Endothelial cell of umbilical vein (primary cell): ENCODE measurements at regions not wholly inside any gene's neighbourhood (a gene's known extent, or its start where the extent isn't known, plus 50 kb on each side); places are given as distances from the start of the nearest gene placed in this dataset.

Experiments
- BruUV-seq: library from RNA; stranded (reverse); fragments of 400-500 nt; replicated peaks from 2 replicates; lab custom pipeline; 2021; lab: Mats Ljungman, UMichigan
- CTCF ChIA-PET: fragments of 300-600, 350-600 bp; sonication (Branson Sonifier 250); formaldehyde crosslinking; loops from one replicate; lab custom pipeline; 2021; ENCODE audit warnings: antibody characterized with exemption, inconsistent platforms; lab: Charles Lee
- POLR2A ChIA-PET: fragments of 300-600, 350-600 bp; sonication (Branson Sonifier 250); formaldehyde crosslinking; loops from one replicate; lab custom pipeline; 2021; ENCODE audit warnings: antibody characterized with exemption, inconsistent platforms; lab: Charles Lee
- DNase-seq: peaks from one replicate; pipeline ENCODE4 v3.0.0-alpha.2; 2011; ENCODE audit warnings: low read depth, low spot score
- FAIRE-seq: peaks from 2 replicates; lab custom pipeline; 2011; peaks lifted over from hg19 to GRCh38; lab: Jason Lieb, UNC
- H2AFZ ChIP-seq: 2 replicates; pipeline ENCODE4 v1.6.0; 2012; ENCODE audit warnings: low read depth, low read length, control low read depth, inconsistent platforms
- H3K27ac ChIP-seq: 2 replicates; pipeline ENCODE4 v1.5.1; 2011; ENCODE audit warnings: low read depth, mild to moderate bottlenecking, control low read depth, low read length, moderate library complexity; ENCODE audit not compliant: insufficient read depth
- H3K27me3 ChIP-seq, 2 experiments: 2 replicates each; pipeline versions ENCODE4 v1.6.0 to v1.6.1; 2011; ENCODE audit warnings: low read length in 2 of 2, mixed read lengths in 1 of 2; ENCODE audit not compliant: control insufficient read depth in 2 of 2, insufficient read depth in 2 of 2
- H3K36me3 ChIP-seq, 2 experiments: 2 replicates in 1 of 2; 3 replicates in 1 of 2; pipeline ENCODE4 v1.5.1; 2011; ENCODE audit warnings: low read length in 2 of 2, mild to moderate bottlenecking in 1 of 2, moderate library complexity in 1 of 2; ENCODE audit not compliant: control insufficient read depth in 2 of 2, insufficient read depth in 2 of 2; ENCODE audit errors: extremely low read depth in 1 of 2
- H3K4me1 ChIP-seq: 3 replicates; pipeline ENCODE4 v1.5.1; 2011; ENCODE audit warnings: mild to moderate bottlenecking, low read length; ENCODE audit not compliant: control insufficient read depth, insufficient read depth; ENCODE audit errors: extremely low read depth
- H3K4me2 ChIP-seq: 2 replicates; pipeline ENCODE4 v1.6.1; 2011; ENCODE audit warnings: low read length, control low read depth, mixed read lengths; ENCODE audit not compliant: insufficient read depth
- H3K4me3 ChIP-seq, 3 experiments: fragments of 200-600 bp in 1 of 3; sonication (generic), shearing (Covaris generic) in 1 of 3; replicated peaks in 1 of 3; 2 replicates each; pipeline ENCODE4 v1.5.1; 2011 to 2016; ENCODE audit warnings: control low read depth in 3 of 3, low read length in 3 of 3, mild to moderate bottlenecking in 2 of 3, inconsistent platforms in 1 of 3, low read depth in 1 of 3, moderate library complexity in 1 of 3; ENCODE audit not compliant: insufficient read depth in 1 of 3
- H3K79me2 ChIP-seq: 2 replicates; pipeline ENCODE4 v1.6.0; 2012; ENCODE audit warnings: low read length, inconsistent platforms; ENCODE audit not compliant: control insufficient read depth, insufficient read depth
- H3K9ac ChIP-seq: replicated peaks from 2 replicates; pipeline ENCODE3; 2011; ENCODE audit warnings: low read length, control low read depth; ENCODE audit not compliant: insufficient read depth; ENCODE audit errors: extremely low read depth
- H3K9me1 ChIP-seq: replicated peaks from 3 replicates; pipeline ENCODE4 v1.6.0; 2011; ENCODE audit warnings: mild to moderate bottlenecking, low read length; ENCODE audit not compliant: control insufficient read depth, insufficient read depth; ENCODE audit errors: extremely low read depth
- H3K9me3 ChIP-seq: replicated peaks from 2 replicates; pipeline ENCODE4 v1.5.1; 2012; ENCODE audit warnings: low read length, inconsistent platforms; ENCODE audit not compliant: control insufficient read depth, insufficient read depth
- H4K20me1 ChIP-seq: replicated peaks from 2 replicates; pipeline ENCODE3; 2011; ENCODE audit warnings: mild to moderate bottlenecking, low read length; ENCODE audit not compliant: control insufficient read depth, insufficient read depth; ENCODE audit errors: extremely low read depth
- CTCF ChIP-seq, 2 donors: IDR thresholded peaks; 1 replicate in 1 of 2; 2 replicates in 1 of 2; pipeline ENCODE4 v1.5.1; 2011; ENCODE audit warnings: low read length in 2 of 2, mild to moderate bottlenecking in 2 of 2, moderate library complexity in 2 of 2, control low read depth in 1 of 2, inconsistent platforms in 1 of 2, low read depth in 1 of 2; ENCODE audit not compliant: insufficient read depth in 1 of 2; ENCODE audit errors: extremely low read depth in 1 of 2
- EZH2 ChIP-seq: IDR thresholded peaks from 2 replicates; pipeline ENCODE4 v1.6.1; 2012; ENCODE audit warnings: borderline replicate concordance, low read depth, mild to moderate bottlenecking, moderate library complexity, low read length, inconsistent platforms; ENCODE audit not compliant: severe bottlenecking
- GATA2 ChIP-seq: IDR thresholded peaks from 2 replicates; pipeline ENCODE4 v1.7.0; 2011; ENCODE audit warnings: low read depth, mild to moderate bottlenecking, moderate library complexity, mixed read lengths, low read length; ENCODE audit not compliant: insufficient read length, insufficient read depth
- MAX ChIP-seq: IDR thresholded peaks from 2 replicates; pipeline ENCODE4 v1.6.1; 2011; ENCODE audit not compliant: insufficient read depth, insufficient read length
- MYC ChIP-seq: IDR thresholded peaks from one replicate; pipeline ENCODE4 v1.6.1; 2011; ENCODE audit warnings: mild to moderate bottlenecking, low read depth, low read length
- POLR2A ChIP-seq: IDR thresholded peaks from 2 replicates; pipeline ENCODE4 v1.6.1; 2012; ENCODE audit warnings: low read depth, mild to moderate bottlenecking, control low read depth, low read length
- dilution Hi-C: fragments of 300-500 bp; cut with MboI; formaldehyde crosslinking; loops from one replicate; pipeline ENCODE4 v1.15.0; 2019; ENCODE audit warnings: low sequenced_read_pairs; ENCODE audit not compliant: extremely low pct_ligation_motif_present
- intact Hi-C: fragments of 100-400 bp; cut with micrococcal nuclease; formaldehyde crosslinking; loops from one replicate; pipeline ENCODE4 v1.10.0; 2022

DNA sequence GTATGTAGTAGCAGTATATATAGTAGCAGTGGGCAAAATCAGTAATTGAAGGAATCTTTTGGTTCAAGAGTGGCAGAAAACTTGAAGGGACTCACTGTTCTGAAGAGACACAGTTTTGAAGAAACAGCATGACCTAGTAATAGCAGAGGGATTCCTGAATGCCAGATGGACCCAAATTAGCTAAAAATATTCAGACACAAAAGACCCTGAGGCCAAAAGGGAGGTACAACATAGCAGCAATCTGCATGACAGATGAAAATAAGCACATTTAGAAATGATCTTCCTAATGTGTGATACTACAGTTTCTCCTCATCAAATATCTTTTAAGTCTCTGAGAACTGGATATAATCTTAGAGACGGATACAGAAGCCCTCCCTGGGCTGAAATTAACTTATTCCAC lies 536.6 kb downstream of the PPARGC1A start:
- no peaks in the 10 kb centered on the region for H3K9me1 ChIP-seq
- no peaks in the 10 kb centered on the region for H3K27me3 ChIP-seq
- no peak overlapping the region for H3K9ac ChIP-seq
- DNase-seq: no peak
- no peaks in the 10 kb centered on the region for H4K20me1 ChIP-seq
- intact Hi-C loops (no loop called here), dilution Hi-C loops (no loop called here)
- H2AFZ ChIP-seq: no peak overlapping the region
- BruUV-seq: no TSS peak
- H3K9me3 ChIP-seq: no peaks in the 10 kb centered on the region
- TF ChIP-seq EZH2 (no peak), CTCF (IDR thresholded peaks at IDR 0.05; ENCODE audit: extremely low read depth in 1 of 2, insufficient read depth in 1 of 2, low read depth in 1 of 2, low read length in 2 of 2) (no peak), POLR2A (no peak), MYC (no peak), GATA2 (no peak), MAX (no peak)
- H3K36me3 ChIP-seq: no peaks in the 10 kb centered on the region
- H3K27ac ChIP-seq: no peak overlapping the region
- ChIA-PET POLR2A (no interaction called here), CTCF (no interaction called here)
- no peaks in the 10 kb centered on the region for H3K79me2 ChIP-seq
- no peak overlapping the region for H3K4me3 ChIP-seq
- no peaks in the 10 kb centered on the region for H3K4me1 ChIP-seq
- no peak overlapping the region for H3K4me2 ChIP-seq
- no peak for FAIRE-seq
